NCI-H1092 (cell line): ENCODE measurements at regions not wholly inside any gene's neighbourhood (a gene's known extent, or its start where the extent isn't known, plus 50 kb on each side); places are given as distances from the start of the nearest gene placed in this dataset.

ENCODE experiments used
- DNase-seq: peaks from one replicate; lab custom pipeline; 2025; lab: John Stamatoyannopoulos, UW

- DNase-seq = no peak
These were observed 176.1 kb upstream of the TNP1 start for GRCh38 chr2:217035967-217036366.

- DNase-seq = no peak
These were observed 173.3 kb upstream of the TNP1 start for GRCh38 chr2:217033186-217033585.

GRCh38 chr2:217031445-217031844, 171.6 kb upstream of the TNP1 start:
- DNase-seq = no peak

GRCh38 chr2:217030081-217030480, 170.2 kb upstream of the TNP1 start:
- no peak for DNase-seq

- DNase-seq = no peak
These were observed 168.3 kb upstream of the TNP1 start for GRCh38 chr2:217028128-217028527.

- DNase-seq = no peak
These were observed 167.6 kb upstream of the TNP1 start for GRCh38 chr2:217027414-217027813.

GRCh38 chr2:217026569-217026968, 166.7 kb upstream of the TNP1 start:
- no peak for DNase-seq

- DNase-seq = no peak
These were observed 166.3 kb upstream of the TNP1 start for GRCh38 chr2:217026161-217026560.

GRCh38 chr2:217023611-217024010, 163.7 kb upstream of the TNP1 start:
- DNase-seq = no peak

GRCh38 chr2:217017456-217018252, 157.8 kb upstream of the TNP1 start:
- DNase-seq = no peak

- DNase-seq = no peak
These were observed 157.0 kb upstream of the TNP1 start for GRCh38 chr2:217016796-217017419.

GRCh38 chr2:217014328-217015105, 154.7 kb upstream of the TNP1 start:
- DNase-seq = no peak

- DNase-seq = no peak
These were observed 154.1 kb upstream of the TNP1 start for GRCh38 chr2:217013926-217014325.

GRCh38 chr2:217011576-217011975, 151.7 kb upstream of the TNP1 start:
- DNase-seq = no peak

- no peak for DNase-seq
These were observed 150.3 kb upstream of the TNP1 start for GRCh38 chr2:217010173-217010572.

- DNase-seq = no peak
These were observed 148.9 kb upstream of the TNP1 start for GRCh38 chr2:217008794-217009193.

- no peak for DNase-seq
These were observed 146.4 kb upstream of the TNP1 start for GRCh38 chr2:217006217-217006616.

GRCh38 chr2:217004656-217005055, 144.8 kb upstream of the TNP1 start:
- no peak for DNase-seq

- DNase-seq = no peak
These were observed 141.9 kb upstream of the TNP1 start for GRCh38 chr2:217001740-217002139.

GRCh38 chr2:217000406-217000805, 140.5 kb upstream of the TNP1 start:
- DNase-seq = no peak

- no peak for DNase-seq
These were observed 136.5 kb upstream of the TNP1 start for GRCh38 chr2:216996279-216996845.

GRCh38 chr2:216994353-216994854, 134.5 kb upstream of the TNP1 start:
- DNase-seq = no peak
